GM12864 (cell line): ENCODE measurements at regions not wholly inside any gene's neighbourhood (a gene's known extent, or its start where the extent isn't known, plus 50 kb on each side); places are given as distances from the start of the nearest gene placed in this dataset.

Experiments used
- DNase-seq: peaks from one replicate; pipeline ENCODE4 v3.0.0-alpha.2; 2011; ENCODE audit warnings: low read depth
- H3K4me3 ChIP-seq: 2 replicates; pipeline ENCODE4 v1.5.1; 2011; ENCODE audit warnings: mild to moderate bottlenecking, low read depth, low read length, control low read depth
- CTCF ChIP-seq: IDR thresholded peaks from 2 replicates; pipeline ENCODE4 v1.5.1; 2011; ENCODE audit warnings: low read depth, mild to moderate bottlenecking, moderate library complexity, low read length, control low read depth, inconsistent platforms; ENCODE audit errors: missing control alignments

- H3K4me3 ChIP-seq, result peak overlapping the region; percentile 93
- no peak for TF ChIP-seq CTCF
- no peak for DNase-seq
These were observed 131.4 kb downstream of the NDUFA12 start for GRCh38 chr12:94872007-94872653.

- H3K4me3 ChIP-seq, result peak overlapping the region; percentile 93
- no peak for DNase-seq
- no peak for TF ChIP-seq CTCF
These were observed 133.0 kb downstream of the NDUFA12 start for GRCh38 chr12:94870511-94870910.

DNA sequence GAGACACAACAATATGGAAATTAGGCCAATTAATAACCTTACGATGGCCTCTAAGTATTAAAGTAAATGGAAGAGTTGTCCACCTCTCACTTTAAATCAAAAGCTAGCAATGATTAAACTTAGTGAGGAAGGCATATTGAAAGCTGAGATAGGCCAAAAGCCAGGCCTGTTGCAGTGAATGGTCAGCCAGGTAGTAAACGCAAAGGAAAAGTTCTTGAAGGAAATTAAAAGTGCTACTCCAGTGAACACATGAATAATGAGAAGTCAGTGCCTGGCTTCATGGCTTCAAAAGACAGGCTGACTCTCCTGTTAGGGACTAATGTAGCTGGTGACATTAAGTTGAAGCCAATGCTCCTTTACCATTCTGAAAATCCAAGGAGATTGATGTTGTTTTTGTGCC lies 135.3 kb downstream of the NDUFA12 start:
- no peak for TF ChIP-seq CTCF
- no peak for DNase-seq
- H3K4me3 ChIP-seq, result no peak overlapping the region

GRCh38 chr12:94867066-94867855 lies 136.2 kb downstream of the NDUFA12 start:
- H3K4me3 ChIP-seq, result no peak overlapping the region
- TF ChIP-seq CTCF, result no peak
- DNase-seq, result no peak

DNA sequence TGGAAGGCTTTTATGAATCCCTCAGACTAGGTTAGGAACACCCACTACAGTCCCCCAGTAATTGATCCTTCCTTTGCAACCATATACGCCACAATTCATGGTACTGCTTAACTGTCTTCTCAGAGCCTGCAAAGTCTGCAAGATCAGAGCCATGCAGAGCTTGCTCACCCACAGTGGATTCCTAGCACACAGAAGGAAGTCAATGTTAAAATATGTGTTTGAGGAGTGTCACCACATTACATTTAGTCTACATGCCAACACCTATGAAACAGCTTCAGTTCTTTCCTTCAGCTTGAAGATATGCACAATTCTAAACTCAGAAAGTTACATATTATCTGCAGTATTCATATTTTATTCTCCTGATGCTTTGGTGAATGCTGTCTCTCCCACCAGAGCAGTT lies 138.5 kb downstream of the NDUFA12 start:
- TF ChIP-seq CTCF, result no peak
- no peak overlapping the region for H3K4me3 ChIP-seq

DNA sequence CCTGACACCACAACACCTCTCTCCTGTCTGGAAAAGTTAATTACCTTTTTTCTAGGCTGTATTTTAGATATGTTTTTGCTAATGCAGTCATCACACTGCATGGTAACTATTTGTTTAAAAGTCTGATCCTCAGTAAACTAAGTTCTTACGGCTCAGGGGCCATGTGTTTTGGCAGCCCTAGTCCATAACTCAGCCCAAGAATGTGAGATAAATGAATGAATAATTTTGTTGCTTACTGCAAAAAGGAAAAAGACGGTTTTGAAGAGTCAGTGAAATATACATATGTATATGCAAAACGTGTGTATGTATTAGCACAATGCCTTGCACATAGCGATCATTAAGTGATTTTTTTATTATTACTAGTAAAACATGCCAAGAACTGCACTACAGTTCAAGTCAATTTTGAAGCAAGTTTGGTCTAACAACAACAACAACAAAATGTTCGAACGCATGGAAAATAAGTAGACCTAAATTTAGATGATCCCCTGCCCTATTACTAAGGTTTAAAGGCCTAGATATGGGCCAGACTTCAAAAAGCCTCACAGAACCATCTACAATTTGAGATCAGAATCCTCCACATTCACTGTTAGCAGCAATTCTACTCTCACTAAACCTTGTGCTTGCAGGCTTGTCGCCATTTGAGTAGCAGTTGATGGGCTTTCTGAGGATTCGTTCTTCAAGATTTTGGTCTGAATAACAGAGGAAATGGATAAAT lies 140.0 kb downstream of the NDUFA12 start:
- TF ChIP-seq CTCF, result no peak
- no peak for DNase-seq
- no peak overlapping the region for H3K4me3 ChIP-seq

More for the DNA sequence above, 138.5 kb downstream of the NDUFA12 start:
- DNase-seq, result no peak
